Stimulated activated CD8-positive, alpha-beta memory T cell treated with anti-CD3 and anti-CD28 coated beads, Interleukin-15, amount 100 ng/mL, for 48 hours (primary cell): ENCODE measurements at regions not wholly inside any gene's neighbourhood (a gene's known extent, or its start where the extent isn't known, plus 50 kb on each side); places are given as distances from the start of the nearest gene placed in this dataset.

Source experiments
- DNase-seq, 2 donors: peaks; one replicate each; pipeline ENCODE4 v3.0.0-alpha.2; 2020; ENCODE audit warnings: low read depth in 2 of 2

DNA sequence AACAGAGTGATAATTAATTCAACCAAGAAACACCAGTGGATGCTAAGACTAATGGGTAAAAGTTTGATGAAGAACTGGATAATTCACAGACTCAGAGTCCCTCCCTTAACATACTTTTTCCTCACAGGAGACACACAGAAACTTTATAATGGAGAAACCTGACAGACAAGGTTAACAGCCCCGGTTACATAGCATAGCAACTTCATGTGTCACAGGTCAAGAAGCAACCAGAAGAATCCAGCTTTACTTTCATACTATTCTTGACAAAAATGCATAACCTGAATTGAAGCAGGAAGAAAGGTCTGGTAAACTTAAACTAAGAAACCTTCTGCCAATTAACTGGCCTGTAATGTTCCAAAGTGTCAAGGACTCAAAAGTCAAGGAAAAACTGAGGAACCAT lies 375.9 kb downstream of the RNF144B start:
- DNase-seq: no peak

DNA sequence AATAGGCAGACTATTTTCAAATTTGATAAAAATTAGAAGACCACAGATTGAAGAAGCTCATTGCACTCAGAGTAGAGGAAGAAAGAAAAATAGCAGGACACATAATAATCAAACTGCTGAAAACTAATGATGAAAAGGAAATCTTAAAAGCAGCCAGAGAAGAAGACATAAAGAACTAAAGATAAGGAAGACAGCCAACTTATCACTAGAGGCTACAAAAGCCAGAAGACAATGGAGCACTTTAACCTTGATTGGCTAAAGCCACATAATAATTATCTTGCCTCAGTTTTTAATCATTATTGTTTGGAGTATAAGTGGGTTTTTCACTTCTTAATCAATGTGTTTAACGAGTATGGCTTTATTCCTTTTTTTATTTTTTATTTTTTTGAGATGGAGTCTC lies 397.6 kb downstream of the RNF144B start:
- DNase-seq: no peak

DNA sequence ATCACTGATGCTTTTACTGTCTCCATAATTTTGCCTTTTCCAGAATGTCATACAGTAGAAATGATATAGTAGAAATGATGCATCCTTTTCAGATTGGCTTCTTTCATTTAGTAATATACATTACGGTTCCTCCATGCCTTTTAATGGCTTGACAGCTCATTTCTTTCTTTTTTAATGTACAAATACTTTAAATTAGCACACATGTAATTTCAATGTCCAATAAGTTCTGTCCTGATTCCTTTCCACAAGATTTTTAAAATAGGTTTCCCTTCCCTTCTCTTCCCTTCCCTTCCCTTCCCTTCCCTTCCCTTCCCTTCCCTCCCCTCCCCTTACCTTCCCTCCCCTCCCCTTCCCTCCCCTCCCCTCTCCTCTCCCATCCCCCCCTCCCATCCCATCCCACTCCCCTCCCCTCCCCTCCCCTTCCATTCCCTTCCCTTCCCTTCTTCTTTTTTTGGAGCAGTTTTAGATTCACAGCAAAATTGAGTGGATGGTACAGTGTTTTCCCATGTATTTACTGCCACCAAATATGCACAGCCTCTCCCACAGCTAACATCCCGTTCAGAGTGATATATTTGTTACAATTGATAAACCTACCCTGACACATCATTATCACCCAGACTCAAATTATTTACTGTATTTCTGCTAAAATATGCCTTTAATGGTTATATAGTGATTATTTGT lies 398.8 kb downstream of the RNF144B start:
- no peak for DNase-seq

DNA sequence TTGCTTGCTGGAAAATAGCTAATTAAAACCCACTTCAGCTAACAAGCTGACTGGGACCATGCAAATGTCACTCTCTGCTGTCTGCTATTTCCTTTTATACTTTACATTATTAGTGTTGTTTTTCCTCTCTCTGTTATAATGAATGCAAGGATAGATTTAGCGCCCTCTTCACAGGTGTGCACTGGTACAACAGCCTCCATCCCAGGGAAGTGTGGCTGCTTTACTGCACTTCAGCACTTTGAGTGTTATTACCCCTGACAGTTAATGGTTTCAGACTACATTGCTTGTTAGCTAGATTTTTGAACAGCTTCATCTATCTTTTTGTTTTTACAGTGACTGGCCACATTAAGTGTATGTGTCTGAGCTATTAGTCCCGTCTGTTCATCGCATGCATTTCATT lies 405.7 kb downstream of the RNF144B start:
- no peak for DNase-seq

DNA sequence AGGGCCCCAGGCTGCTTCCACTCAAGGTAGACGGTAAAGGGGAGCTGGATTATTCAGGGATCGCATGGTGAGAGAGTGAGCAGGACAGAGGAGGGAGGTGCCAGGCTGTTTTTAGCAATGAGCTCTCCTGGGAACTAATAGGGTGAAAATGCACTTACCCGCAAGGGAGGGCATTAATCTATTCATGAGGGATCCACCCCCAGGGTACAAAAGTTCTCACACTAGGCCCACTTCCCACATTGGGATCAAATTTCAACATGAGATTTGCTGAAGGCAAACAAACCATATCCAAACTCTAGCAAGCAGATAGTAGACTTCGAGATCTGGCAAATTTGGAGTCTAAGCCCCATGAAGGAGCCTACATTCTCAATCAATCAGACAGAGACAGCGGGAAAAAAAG lies 408.6 kb downstream of the RNF144B start:
- DNase-seq: no peak

DNA sequence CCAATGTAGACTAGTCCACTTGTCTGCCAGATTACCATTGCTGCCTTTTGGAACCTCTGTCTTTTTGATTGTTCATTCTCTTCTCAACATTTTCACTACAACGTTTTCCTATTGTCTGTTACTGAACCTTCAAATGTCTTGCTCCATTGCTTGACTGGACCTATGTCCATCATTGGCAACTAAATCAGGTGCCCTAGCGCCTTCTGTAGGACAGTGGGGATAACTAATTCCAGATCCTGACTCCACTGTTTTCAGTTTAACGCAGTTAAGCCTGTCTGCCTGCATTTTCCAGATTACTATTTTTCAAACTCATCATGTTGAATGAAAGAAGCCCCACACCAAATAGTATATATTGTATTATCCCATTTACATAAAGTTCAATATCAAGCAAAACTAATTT lies 433.6 kb downstream of the RNF144B start:
- DNase-seq: no peak

DNA sequence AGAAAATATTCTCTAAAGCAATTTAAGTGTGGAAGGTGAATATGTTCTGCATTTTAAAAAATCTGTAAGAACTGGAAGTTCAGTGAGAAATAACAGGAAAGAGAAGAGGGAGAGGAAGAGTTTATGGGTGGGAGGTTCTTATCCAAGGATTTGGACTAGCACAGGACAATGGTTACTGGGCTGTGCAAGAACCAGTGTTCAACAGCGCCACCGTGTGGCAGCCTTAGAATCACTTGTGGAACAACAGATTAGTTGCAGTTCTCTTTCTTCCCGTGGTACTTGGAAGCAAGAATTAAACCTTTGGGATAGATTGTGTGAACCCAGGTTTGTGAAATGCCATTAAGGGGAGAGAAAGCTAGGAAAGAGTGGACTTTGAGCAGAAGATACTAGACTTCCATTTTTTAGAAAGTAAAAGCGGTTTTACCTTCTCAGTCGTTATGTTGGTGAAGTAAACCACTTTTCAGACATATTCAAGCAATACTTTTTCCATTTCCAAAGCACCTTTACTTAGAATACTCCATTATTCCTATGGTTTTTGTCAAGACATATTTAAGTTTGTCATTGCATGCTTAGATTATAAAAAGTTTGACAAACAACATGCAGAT lies 436.7 kb downstream of the RNF144B start:
- DNase-seq: peak; percentile 10 to 13

DNA sequence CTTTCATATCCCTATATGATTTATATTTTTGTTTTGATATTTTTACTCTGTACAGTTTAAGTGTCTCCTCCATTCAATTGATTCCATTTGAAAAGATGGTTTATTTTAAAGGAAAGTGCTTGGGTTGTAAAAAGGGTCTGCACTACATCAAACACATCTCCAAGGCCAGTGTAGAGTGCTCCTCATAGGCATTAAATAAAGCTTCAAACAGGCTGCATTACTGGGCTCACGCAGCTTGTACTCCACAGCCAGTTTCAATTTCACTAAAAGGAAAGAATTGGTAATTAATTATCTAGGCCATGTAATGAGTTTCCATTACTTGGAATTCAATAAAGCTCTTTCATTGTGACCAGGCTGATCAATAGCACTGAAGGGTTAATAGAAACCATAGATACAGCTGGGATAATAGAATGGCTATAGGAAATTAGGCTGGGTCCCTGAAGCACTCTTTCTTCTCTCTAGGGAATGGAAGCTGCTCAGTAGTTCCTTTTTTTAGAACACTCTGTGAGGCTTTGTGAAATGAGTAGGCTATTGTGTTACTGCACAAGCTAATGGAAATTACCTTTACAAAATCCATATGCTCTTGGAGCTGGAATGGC lies 442.2 kb downstream of the RNF144B start:
- no peak for DNase-seq

DNA sequence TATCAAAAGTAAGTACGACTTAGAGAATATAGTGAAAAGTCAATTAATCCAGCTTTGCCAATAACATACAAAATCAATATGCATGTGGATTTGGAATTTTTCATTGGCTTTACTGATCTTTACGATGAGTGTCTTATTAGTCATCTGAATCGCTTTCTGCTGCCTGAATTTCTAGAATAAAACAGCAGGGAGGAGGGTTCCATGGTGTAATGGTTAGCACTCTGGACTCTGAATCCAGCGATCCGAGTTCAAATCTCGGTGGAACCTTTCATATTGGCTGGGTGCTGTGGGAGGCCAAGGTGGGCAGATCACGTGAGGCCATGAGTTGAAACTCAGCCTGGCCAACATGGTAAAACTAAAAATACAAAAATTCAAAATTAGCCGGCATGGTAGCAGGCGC lies 448.8 kb downstream of the RNF144B start:
- no peak for DNase-seq

DNA sequence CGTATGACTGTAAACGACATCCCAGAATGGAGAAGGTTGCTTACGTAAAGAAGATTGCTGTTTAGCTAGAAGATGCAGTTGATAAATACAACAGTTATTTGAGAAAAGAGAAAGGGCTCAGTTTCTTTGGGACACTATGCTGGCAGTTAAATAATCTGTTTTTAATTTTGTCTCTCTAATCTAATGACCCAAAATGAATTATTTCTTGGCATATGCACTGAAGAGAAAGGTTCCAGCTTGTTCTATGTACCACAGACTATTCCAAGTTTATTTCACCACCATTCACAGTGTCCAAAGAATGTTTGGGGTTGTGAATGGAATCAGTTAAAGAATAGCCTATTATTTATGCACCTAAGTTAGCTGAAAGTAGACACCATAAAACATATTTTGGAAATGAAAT lies 449.9 kb downstream of the RNF144B start:
- DNase-seq: no peak

DNA sequence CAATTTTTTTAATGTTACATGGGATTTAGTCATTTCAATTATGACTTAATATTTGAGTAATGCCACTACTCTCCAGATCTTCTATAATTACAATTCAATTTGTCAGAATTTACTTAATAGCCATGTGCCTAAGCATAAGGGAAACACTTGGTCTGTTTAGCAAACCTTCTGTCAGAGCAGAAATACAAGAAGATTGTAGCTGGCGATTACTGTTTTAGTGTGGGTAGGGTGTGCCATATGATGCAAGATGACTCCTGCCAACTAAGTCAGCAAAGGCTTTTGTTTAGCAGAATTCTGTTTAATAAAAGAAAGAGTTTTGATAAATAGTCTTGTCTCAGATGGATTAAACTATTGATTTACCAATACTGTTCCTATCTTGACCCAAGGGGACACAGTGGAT lies 455.4 kb downstream of the RNF144B start:
- no peak for DNase-seq

DNA sequence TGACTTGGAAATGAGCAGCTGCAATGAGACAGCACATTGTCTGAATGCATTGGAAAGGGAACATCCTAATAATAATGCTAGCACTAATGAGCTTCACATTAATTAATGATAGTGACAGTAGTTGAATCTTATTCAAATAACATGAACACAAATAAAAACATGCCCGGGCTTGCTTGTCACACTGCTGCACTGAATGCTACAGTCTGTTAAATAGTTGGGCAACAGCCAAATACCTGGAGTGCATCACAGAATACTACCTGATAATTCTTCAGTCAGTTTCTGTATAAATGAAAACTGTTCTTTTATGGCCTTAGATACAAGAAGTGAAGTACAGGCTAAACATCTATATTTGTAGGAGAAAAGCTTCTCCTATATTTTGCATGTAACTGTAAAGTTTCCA lies 458.7 kb downstream of the RNF144B start:
- DNase-seq: no peak

DNA sequence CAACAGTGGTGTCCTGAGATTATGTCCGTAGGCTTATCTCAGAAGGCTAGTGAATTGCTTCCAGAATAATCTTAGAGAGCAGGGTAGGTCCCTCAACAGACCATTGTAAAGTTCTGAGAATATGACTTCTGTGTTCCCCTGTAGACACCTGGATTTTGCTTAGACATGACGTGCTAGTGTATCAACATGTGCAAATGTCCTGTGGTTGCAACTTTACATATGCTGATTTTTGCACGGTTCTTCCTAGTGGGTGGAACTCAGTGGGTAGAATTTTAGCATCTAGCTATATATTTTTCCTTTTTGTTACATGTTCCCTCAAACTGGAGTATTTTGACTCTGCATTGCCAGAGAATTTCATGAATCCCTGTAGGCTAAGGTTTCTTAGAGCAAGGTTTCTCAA lies 459.2 kb downstream of the RNF144B start:
- no peak for DNase-seq

DNA sequence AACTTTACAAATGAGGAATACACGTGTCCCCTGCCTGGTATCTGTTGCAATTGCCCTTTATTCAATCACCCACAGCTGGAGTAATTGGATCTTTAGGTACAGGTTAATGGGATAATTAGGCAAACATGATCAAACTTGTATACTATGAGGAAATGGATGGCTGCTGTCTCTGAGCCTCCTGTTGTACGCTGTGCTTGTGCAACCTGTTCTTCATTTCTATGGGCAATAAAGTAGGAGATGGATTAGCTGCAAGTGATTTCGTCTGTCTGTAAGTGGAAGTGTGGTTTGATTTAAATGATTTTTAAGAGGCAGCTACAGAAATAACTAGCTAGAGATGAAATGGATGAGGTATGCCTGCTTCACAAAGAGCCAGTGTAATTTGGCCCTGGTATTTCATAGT lies 474.1 kb downstream of the RNF144B start:
- no peak for DNase-seq

DNA sequence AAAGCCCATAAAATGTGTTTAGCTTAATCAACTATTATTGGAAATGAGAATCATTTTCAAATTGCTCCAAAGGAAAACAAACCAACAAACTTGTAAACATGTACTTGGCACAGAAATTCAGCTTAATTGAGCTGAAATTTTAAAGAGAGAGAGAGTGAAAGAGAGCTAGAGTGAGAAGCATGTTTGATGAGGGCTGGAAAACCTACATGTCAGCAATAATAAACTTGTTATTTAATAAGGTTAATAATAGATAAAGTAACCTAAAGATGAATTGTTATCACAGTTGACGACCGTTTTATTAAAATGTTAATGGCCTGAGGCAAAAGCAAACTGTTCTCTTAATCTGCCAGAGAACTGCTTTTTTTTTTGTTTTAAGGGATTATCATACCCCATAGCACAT lies 496.1 kb downstream of the RNF144B start:
- DNase-seq: no peak

DNA sequence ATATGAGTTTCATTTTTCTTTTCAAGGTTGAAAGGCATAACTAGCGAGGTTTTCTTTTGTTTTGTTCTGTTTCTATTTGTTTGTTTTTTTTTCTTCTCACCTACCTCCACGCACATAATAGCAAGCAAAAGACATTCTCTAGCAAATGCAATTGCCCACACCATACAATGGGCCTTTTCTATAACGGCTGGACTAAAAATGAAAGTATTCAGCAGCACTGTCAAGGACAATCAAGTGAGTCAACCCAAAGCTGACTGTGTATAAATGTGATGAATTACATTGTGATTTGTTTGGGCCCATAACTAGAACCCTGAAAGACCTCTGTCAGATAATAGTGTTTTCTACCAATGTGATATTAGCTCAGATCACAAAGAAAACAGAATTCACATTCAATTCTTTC lies 496.7 kb downstream of the RNF144B start:
- no peak for DNase-seq

DNA sequence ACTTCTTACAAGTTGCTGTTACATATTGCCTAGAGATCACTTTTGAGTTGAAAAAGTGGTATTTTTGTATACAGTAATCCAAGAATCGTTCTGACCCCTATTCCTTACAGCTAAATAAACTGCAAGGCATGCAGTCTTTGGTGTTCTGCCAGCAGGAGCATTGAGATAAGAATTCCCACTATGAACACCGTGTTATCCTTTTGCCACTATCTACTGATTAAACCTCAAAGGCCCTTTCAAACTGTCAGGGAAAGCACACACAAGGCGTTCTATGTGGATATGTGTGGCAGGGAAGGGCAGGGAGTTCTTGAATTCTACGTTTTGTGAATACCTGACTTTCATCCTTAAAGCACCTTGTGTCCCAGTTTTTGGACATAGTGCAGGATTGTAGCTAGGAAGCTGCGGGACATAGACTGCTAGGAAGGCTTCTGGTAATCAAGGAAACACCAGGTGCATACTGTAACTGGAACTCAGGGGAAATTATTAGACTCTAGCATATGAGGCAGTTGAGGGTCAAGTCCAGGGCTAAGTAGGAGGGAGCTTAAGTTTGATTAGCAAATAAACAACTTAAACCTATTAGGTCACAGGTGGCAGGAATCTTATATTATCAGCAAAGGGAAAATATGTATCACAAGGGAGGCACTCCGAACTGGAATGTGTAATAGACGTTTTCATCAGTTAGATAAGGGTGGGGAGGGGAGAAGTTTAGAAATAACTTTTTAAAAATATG lies 506.6 kb downstream of the RNF144B start:
- DNase-seq: no peak

DNA sequence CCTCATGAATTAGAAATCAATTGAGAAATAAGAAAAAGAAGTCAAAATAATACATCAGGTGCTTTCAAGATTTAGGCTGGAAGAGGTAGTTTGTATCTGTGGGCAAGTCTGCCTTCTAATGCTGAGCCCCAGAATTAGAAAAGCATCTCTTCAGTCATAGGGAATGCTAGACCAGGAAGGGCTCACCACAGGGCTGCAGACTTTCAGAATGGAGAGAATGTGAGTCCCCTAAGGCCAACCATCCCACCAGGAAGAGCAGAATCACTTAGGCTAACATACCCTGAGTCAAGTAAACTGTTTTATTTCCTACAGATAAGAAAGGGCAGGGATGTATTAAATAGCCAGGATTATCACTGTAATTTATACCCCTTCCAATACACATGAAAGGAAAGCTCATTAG lies 510.2 kb downstream of the RNF144B start:
- no peak for DNase-seq

DNA sequence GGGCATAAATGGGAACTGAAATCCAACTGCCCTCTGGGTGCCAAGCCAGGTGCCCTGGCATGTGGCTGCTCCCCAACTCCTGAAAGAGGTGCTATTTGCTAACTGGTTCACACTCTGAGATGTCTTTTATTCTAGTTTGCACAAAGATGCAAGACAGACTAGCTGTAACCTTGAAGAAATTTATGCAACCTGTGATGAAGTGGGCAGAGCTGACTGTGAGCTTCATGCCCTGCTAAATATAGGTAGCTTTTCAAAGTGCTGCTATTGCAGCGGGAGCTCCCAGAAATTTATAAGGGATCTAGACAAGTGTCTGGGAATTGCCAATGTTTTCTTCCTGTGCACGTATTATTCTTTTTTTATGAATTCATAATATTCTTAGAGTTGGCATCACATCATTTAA lies 517.5 kb downstream of the RNF144B start:
- DNase-seq: no peak

DNA sequence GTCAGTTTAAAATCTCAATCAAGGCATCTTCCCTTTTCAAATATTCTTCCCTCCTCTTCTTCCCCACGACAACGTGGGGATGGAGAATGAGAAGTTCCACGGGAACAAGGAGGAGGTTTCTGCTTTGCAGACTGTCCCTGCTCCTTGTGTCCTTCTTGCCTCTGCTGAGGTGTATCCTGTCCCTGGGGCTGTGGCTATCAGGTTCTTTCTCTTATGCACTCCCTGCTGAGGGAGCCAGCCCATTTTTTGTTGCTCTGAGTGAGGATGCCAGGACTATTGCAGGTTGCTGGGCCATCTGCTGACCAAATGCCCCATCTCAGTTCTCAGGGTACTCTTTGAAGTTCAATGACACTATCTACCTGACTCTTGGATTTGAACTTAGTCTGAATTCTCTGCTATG lies 533.6 kb downstream of the RNF144B start:
- DNase-seq: no peak

DNA sequence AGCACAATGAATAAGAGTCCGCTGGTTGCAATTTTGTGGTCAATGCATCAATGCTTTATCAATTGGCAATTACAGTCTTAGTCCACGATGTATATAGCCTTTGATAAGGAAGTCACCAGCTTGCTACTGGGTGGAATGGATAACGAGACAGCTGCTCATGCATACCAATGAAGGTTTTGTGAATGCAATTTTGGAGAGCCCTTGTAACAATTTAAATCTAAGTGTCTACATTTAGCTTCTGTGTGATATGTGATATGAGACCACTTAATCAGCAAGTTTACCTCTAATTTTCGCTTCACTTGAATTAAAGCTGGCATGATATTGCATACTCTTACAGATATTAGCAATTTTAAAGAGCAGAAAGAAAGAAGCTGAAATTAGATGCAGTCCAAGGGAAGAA lies 543.9 kb downstream of the RNF144B start:
- no peak for DNase-seq

DNA sequence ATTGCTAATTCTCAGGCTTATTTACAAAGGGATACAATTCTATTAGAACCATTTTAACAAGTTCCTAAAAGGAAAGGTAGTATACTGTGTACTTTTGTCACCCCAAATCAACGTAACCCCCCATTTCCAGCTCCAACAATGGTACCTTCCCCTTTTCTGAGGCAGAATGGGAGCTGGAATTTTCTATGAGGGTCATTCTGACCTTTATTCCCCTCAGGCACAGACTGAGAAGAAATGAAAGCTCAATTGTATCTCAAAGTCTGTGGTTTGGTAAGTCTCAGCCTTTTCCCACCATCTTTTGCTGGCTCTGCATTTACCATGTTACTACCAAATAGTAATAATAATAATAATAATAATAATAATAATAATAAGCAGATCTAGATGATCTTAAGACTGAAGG lies 571.0 kb downstream of the RNF144B start:
- DNase-seq: no peak

DNA sequence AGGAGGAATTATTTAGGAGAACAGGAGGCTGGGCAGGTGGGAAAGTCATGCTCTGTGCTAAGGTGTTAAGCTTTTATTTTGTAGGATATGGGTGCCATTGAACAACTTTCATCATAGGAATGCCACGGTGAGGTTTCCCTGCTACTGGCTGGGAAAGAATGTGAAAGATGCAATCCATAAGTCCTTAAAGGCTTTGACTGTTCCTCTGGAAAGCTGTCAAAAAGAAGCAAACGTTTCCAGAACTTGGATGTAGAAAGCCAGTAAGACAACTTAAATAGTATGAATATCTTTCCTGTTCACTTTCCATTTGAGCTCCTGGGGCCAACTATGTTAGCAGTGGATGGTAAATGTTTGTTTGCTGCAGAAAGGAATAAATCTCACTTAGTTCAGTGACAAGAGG lies 574.4 kb downstream of the RNF144B start:
- no peak for DNase-seq
